NOMO-1 treated with dmso at 0.1 percent for 144 hours (cell line): ENCODE measurements at regions not wholly inside any gene's neighbourhood (a gene's known extent, or its start where the extent isn't known, plus 50 kb on each side); places are given as distances from the start of the nearest gene placed in this dataset.

Source experiments
- DNase-seq: peaks from one replicate; lab custom pipeline; 2025; ENCODE audit not compliant: unreplicated experiment; lab: John Stamatoyannopoulos, UW

DNA sequence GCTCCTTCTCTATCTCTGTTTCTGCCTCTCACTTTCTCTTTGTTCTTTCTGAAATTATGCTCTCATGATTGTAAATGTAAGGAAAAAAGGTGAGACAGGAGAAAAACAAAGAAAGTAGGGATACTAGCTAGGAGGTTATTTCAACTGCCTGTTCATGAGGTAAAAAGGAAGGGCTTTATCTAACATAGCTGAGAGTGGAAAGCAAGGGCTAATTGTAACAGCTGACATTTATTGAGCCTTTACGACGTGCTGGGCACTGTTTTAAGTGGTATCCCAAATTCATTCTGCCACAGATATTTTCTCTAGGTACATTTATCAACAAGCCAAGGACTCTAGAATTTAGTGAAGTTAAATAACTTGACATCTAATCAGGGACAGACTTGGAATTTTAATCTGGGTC, 133.1 kb upstream of the GNPDA2 start:
- no peak for DNase-seq

GRCh38 chr4:44848466-44848865, 122.1 kb upstream of the GNPDA2 start:
- DNase-seq: no peak

DNA sequence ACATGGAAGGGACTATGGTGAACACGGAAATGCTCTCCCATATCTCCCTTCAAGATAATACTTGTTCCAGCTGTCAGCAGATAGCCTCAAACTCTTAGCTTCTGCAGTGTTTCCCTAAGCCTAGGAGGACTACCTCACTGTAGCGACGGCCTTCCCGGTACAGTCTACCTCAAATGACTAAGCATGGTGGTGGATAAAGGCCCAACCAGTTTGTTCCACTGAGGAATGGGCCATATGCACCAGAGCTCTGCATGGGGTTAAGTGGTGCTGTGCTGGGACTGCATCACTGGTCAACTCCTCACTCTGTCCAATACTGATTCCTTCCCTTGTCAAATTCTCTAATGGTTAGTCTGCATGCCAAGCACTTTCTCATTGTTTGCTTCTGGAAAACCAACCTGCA, 119.6 kb upstream of the GNPDA2 start:
- DNase-seq: no peak

DNA sequence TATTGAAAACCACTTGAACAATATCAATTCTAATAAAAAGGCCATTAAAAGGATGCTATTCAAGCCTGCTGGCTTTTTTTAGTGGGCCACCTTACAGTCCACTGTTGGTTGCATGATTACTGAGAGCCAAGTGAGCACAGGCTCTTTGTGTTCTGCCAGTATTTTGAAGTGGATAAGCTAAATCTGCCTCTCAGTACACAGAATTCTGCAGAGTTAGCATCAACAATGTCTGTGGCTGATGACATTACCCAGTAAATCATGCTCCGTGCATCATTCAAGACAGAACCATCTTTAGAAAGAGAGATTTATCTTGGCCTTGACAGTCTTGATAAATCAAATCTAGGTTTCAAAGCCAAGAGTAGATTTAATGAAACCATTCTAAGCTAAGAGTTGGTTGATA, 119.0 kb upstream of the GNPDA2 start:
- no peak for DNase-seq

GRCh38 chr4:44842531-44842930, 116.2 kb upstream of the GNPDA2 start:
- DNase-seq: no peak

DNA sequence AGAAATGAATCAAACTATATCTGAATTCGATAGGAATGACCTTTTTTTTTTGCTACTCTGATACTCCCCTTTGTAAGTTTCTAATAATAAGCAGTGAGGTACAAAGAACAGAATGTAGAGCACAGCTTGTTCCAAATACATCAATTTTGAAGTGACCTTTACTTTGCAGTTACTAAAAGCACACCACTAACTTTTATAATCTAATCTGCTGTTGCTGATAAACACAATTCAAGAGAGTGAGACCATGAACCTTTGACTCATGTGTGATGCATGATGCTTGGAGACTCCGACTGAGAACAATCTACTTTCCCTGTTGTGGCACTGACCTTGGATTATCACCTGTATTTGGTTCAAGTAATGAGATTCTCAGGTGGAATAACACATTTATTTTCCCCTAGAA, 91.6 kb upstream of the GNPDA2 start:
- no peak for DNase-seq

DNA sequence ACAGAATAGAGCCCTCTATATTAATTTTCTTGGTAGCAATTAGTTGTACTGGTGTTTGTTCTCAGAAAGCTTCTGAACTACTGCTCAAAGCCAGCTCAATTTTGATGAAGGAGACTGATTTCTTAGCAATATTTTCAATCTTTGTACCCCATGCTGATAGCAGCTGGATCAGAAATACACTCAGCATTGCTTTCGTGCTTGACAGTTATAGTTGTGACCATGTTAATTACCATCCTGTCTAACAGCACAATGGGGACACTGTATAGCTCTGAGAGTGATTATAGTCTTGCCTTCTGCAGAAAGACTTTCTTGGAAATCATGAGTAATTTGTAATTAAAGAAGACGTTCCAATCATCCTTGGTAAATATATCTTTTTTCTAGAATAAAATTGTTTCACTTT, 79.7 kb upstream of the GNPDA2 start:
- DNase-seq: no peak

DNA sequence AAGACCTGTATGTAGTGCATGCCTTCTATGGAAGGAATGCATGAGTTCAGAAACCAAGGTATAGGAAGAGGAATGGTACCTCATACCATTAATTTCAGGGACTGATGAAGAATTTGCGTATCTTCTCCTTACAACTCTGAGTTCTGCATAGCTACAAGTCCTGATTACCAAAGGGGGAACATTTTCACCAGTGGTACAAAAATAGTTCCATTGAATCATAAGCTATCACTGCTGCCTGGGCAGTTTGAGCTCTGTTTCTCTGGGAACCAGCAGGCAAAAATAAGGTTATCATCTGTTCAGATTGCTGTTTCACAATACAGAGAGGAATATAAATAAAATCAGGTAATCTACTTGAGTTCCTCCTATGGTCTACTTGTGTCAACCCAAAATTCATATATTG, 77.9 kb upstream of the GNPDA2 start:
- DNase-seq: no peak

DNA sequence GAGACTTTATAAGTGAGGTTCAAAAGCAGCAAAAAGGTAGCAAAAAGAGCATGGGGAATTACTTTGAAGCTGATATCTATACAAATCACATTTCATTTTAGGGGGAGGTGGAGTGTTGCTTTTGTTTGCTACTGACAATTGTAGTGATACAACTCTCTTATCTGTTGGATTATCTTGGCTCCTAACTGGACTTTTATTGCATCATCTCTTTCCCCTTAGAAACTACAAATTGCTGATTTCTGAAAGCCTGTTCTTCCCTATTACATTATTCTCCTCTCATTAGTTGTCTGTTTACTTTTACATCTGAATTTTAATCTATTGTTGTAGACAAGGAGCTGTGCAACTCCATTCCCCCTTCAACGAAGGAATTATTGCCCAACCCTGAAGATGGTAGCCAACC, 75.0 kb upstream of the GNPDA2 start:
- DNase-seq: no peak

- no peak for DNase-seq
Observed at GRCh38 chr4:44791831-44792230, 65.5 kb upstream of the GNPDA2 start.

GRCh38 chr4:44777115-44777514, 50.8 kb upstream of the GNPDA2 start:
- DNase-seq: no peak
